ENCODE measurements at regions not wholly inside any gene's neighbourhood (a gene's known extent, or its start where the extent isn't known, plus 50 kb on each side); places are given as distances from the start of the nearest gene placed in this dataset.

- TF ChIP-seq CTCF (conservative IDR thresholded peaks at IDR 0.05) (no peak), ZFX (IDR thresholded peaks at IDR 0.05) (no peak)
These were observed 195.7 kb upstream of the KCNG1 start for GRCh38 chr20:51218603-51219002.

Measured in C4-2B (cell line).